ENCODE measurements at regions not wholly inside any gene's neighbourhood (a gene's known extent, or its start where the extent isn't known, plus 50 kb on each side); places are given as distances from the start of the nearest gene placed in this dataset.

GRCh38 chr1:30311749-30312148, 411.6 kb downstream of the MATN1 start:
- no peaks in the 10 kb centered on the region for H4K20me1 ChIP-seq (ENCODE audit: insufficient read depth)
- no peak overlapping the region for H2AFZ ChIP-seq (ENCODE audit: low read depth, low read length)
- H3K9me3 ChIP-seq (ENCODE audit: low read length): no peaks in the 10 kb centered on the region
- H3K36me3 ChIP-seq (ENCODE audit: insufficient read depth, low read length): no peaks in the 10 kb centered on the region
- no peaks in the 10 kb centered on the region for H3K79me2 ChIP-seq (replicated peaks; ENCODE audit: insufficient read depth, low read length)
- no peaks in the 10 kb centered on the region for H3K27me3 ChIP-seq (ENCODE audit: insufficient read depth, low read depth, low read length)
- TF ChIP-seq TAF1 (IDR thresholded peaks at IDR 0.05; ENCODE audit: low read depth): no peak
- TF ChIP-seq CTCF (IDR thresholded peaks at IDR 0.05; ENCODE audit: poor library complexity, severe bottlenecking): no peak
- TF ChIP-seq SMC3 (conservative IDR thresholded peaks at IDR 0.05; ENCODE audit: poor library complexity): no peak
- no peak for TF ChIP-seq EZH2 (IDR thresholded peaks at IDR 0.05; ENCODE audit: borderline replicate concordance, insufficient read depth, low read length, poor library complexity, severe bottlenecking)
- no peak for TF ChIP-seq RAD21 (conservative IDR thresholded peaks at IDR 0.05)
- TF ChIP-seq POLR2AphosphoS5 (IDR thresholded peaks at IDR 0.05): no peak
- no peak for TF ChIP-seq EP300 (conservative IDR thresholded peaks at IDR 0.05; ENCODE audit: poor library complexity, severe bottlenecking)
- TF ChIP-seq REST (IDR thresholded peaks at IDR 0.05; ENCODE audit: borderline replicate concordance): no peak
- TF ChIP-seq MXI1 (conservative IDR thresholded peaks at IDR 0.05; ENCODE audit: poor library complexity, severe bottlenecking): no peak
- H3F3A ChIP-seq (ENCODE audit: insufficient read depth, low read length, poor library complexity, severe bottlenecking): no peaks in the 10 kb centered on the region
- no peaks in the 10 kb centered on the region for H3K9me2 ChIP-seq (ENCODE audit: insufficient read depth, low read length)
- no peak overlapping the region for H3K27ac ChIP-seq (ENCODE audit: low read length)
- no peak overlapping the region for H3K4me3 ChIP-seq (ENCODE audit: low read length)
- no peak overlapping the region for H3K9ac ChIP-seq (ENCODE audit: low read length)
- no peak overlapping the region for H3K4me2 ChIP-seq (ENCODE audit: low read length)

GRCh38 chr1:30310966-30311742, 412.2 kb downstream of the MATN1 start:
- Histone ChIP-seq H3K36me3 (ENCODE audit: insufficient read depth, low read length) (no peaks in the 10 kb centered on the region), H3K9ac (ENCODE audit: low read length) (no peak overlapping the region), H2AFZ (ENCODE audit: low read depth, low read length) (no peak overlapping the region), H3K79me2 (replicated peaks; ENCODE audit: insufficient read depth, low read length) (no peaks in the 10 kb centered on the region), H3K4me3 (ENCODE audit: low read length) (no peak overlapping the region), H3K27ac (ENCODE audit: low read length) (no peak overlapping the region), H3K9me3 (ENCODE audit: low read length) (no peaks in the 10 kb centered on the region), H3K27me3 (ENCODE audit: insufficient read depth, low read depth, low read length) (no peaks in the 10 kb centered on the region), H3F3A (ENCODE audit: insufficient read depth, low read length, poor library complexity, severe bottlenecking) (no peaks in the 10 kb centered on the region), H4K20me1 (ENCODE audit: insufficient read depth) (no peaks in the 10 kb centered on the region), H3K4me2 (ENCODE audit: low read length) (no peak overlapping the region), H3K9me2 (ENCODE audit: insufficient read depth, low read length) (no peaks in the 10 kb centered on the region)
- no peak for TF ChIP-seq MXI1 (conservative IDR thresholded peaks at IDR 0.05; ENCODE audit: poor library complexity, severe bottlenecking)
- TF ChIP-seq RAD21 (conservative IDR thresholded peaks at IDR 0.05): no peak
- TF ChIP-seq CTCF (IDR thresholded peaks at IDR 0.05; ENCODE audit: poor library complexity, severe bottlenecking): no peak
- no peak for TF ChIP-seq REST (IDR thresholded peaks at IDR 0.05; ENCODE audit: borderline replicate concordance)
- no peak for TF ChIP-seq EP300 (conservative IDR thresholded peaks at IDR 0.05; ENCODE audit: poor library complexity, severe bottlenecking)
- no peak for TF ChIP-seq POLR2AphosphoS5 (IDR thresholded peaks at IDR 0.05)
- no peak for TF ChIP-seq EZH2 (IDR thresholded peaks at IDR 0.05; ENCODE audit: borderline replicate concordance, insufficient read depth, low read length, poor library complexity, severe bottlenecking)
- TF ChIP-seq SMC3 (conservative IDR thresholded peaks at IDR 0.05; ENCODE audit: poor library complexity): no peak
- TF ChIP-seq TAF1 (IDR thresholded peaks at IDR 0.05; ENCODE audit: low read depth): no peak

All from neural cell (in vitro differentiated cells).